Stimulated activated naive CD8-positive, alpha-beta T cell treated with anti-CD3 and anti-CD28 coated beads, Interleukin-15, Interleukin-2, amounts not matched to agents 100 U/mL and 50 U/mL, for 24 hours (primary cell): ENCODE measurements at regions not wholly inside any gene's neighbourhood (a gene's known extent, or its start where the extent isn't known, plus 50 kb on each side); places are given as distances from the start of the nearest gene placed in this dataset.
"Not testable (repeated sequence)": the region's sequence is repeated elsewhere in the genome, so short reads cannot be mapped to it uniquely, and the experiment has no call there.

Experiments
- ATAC-seq: fragments of 150-1000 bp; cut with Tn5 transposase; one replicate; pipeline ENCODE4 v1.10.0; 2021
- DNase-seq: peaks from one replicate; pipeline ENCODE4 v3.0.0; 2021

GRCh38 chr7:52586704-52587103, 448.7 kb upstream of the POM121L12 start:
- DNase-seq (no peak), ATAC-seq (no peak)

GRCh38 chr7:52584041-52584440, 451.4 kb upstream of the POM121L12 start:
- ATAC-seq = no peak
- DNase-seq = no peak

- DNase-seq, ATAC-seq: not testable (repeated sequence)
These were observed 462.3 kb upstream of the POM121L12 start for GRCh38 chr7:52573141-52573540.

- no peak for ATAC-seq
- DNase-seq = no peak
These were observed 464.4 kb upstream of the POM121L12 start for GRCh38 chr7:52571026-52571425.

GRCh38 chr7:52569151-52569550, 466.3 kb upstream of the POM121L12 start:
- ATAC-seq (no peak), DNase-seq (no peak)

- DNase-seq = no peak
- no peak for ATAC-seq
These were observed 469.5 kb upstream of the POM121L12 start for GRCh38 chr7:52565974-52566373.

- no peak for DNase-seq
These were observed 479.6 kb upstream of the POM121L12 start for GRCh38 chr7:52555805-52556204.

GRCh38 chr7:52547308-52547910, 488.0 kb upstream of the POM121L12 start:
- DNase-seq (no peak), ATAC-seq (no peak)

More at GRCh38 chr7:52555805-52556204, 479.6 kb upstream of the POM121L12 start:
- ATAC-seq = no peak

GRCh38 chr7:52541198-52541765, 494.2 kb upstream of the POM121L12 start:
- DNase-seq, ATAC-seq: not testable (repeated sequence)

- ATAC-seq = no peak
These were observed 495.4 kb upstream of the POM121L12 start for GRCh38 chr7:52540041-52540440.

GRCh38 chr7:52539414-52539813, 496.0 kb upstream of the POM121L12 start:
- DNase-seq = no peak
- no peak for ATAC-seq

More at GRCh38 chr7:52540041-52540440, 495.4 kb upstream of the POM121L12 start:
- DNase-seq = no peak

- DNase-seq (no peak), ATAC-seq (no peak)
These were observed 498.4 kb upstream of the POM121L12 start for GRCh38 chr7:52537051-52537450.

GRCh38 chr7:52525772-52526341, 509.6 kb upstream of the POM121L12 start:
- DNase-seq (no peak), ATAC-seq (no peak)

- no peak for ATAC-seq
These were observed 516.6 kb upstream of the POM121L12 start for GRCh38 chr7:52518869-52519268.

GRCh38 chr7:52512656-52513055, 522.8 kb upstream of the POM121L12 start:
- ATAC-seq = no peak

More at GRCh38 chr7:52518869-52519268, 516.6 kb upstream of the POM121L12 start:
- no peak for DNase-seq

GRCh38 chr7:52507546-52508255, 527.7 kb upstream of the POM121L12 start:
- DNase-seq (no peak), ATAC-seq (no peak)

More at GRCh38 chr7:52512656-52513055, 522.8 kb upstream of the POM121L12 start:
- DNase-seq = no peak

- ATAC-seq (no peak), DNase-seq (no peak)
These were observed 529.1 kb upstream of the POM121L12 start for GRCh38 chr7:52506325-52506724.

GRCh38 chr7:52504561-52504960, 530.9 kb upstream of the POM121L12 start:
- DNase-seq (no peak), ATAC-seq (no peak)

GRCh38 chr7:52502281-52502680, 533.2 kb upstream of the POM121L12 start:
- no peak for ATAC-seq
- no peak for DNase-seq

- DNase-seq (no peak), ATAC-seq (no peak)
These were observed 533.7 kb upstream of the POM121L12 start for GRCh38 chr7:52501696-52502095.

- no peak for ATAC-seq
- no peak for DNase-seq
These were observed 534.6 kb upstream of the POM121L12 start for GRCh38 chr7:52500841-52501240.

GRCh38 chr7:52498366-52498765, 537.1 kb upstream of the POM121L12 start:
- ATAC-seq (no peak), DNase-seq (no peak)

GRCh38 chr7:52486267-52486666, 549.2 kb upstream of the POM121L12 start:
- no peak for DNase-seq
- no peak for ATAC-seq
